ENCODE measurements at regions not wholly inside any gene's neighbourhood (a gene's known extent, or its start where the extent isn't known, plus 50 kb on each side); places are given as distances from the start of the nearest gene placed in this dataset.

- TF ChIP-seq EZH2 (IDR thresholded peaks at IDR 0.05; ENCODE audit: insufficient read depth, poor library complexity, severe bottlenecking) (no peak), EZH2phosphoT487 (IDR thresholded peaks at IDR 0.05; ENCODE audit: insufficient read depth, low read depth) (no peak)
Observed at GRCh38 chrX:11870789-11871188, 112.8 kb downstream of the MSL3 start.

Measured in GM23248 (cell line).